C4-2B (cell line): ENCODE measurements at regions not wholly inside any gene's neighbourhood (a gene's known extent, or its start where the extent isn't known, plus 50 kb on each side); places are given as distances from the start of the nearest gene placed in this dataset.

ENCODE experiments used
- CTCF ChIP-seq: fragments of 450-650 bp; conservative IDR thresholded peaks from 2 replicates; pipeline ENCODE4 v1.5.1; 2017; ENCODE audit warnings: mild to moderate bottlenecking
- ZFX ChIP-seq: fragments of 450-650 bp; IDR thresholded peaks from 2 replicates; pipeline ENCODE4 v1.6.1; 2017

DNA sequence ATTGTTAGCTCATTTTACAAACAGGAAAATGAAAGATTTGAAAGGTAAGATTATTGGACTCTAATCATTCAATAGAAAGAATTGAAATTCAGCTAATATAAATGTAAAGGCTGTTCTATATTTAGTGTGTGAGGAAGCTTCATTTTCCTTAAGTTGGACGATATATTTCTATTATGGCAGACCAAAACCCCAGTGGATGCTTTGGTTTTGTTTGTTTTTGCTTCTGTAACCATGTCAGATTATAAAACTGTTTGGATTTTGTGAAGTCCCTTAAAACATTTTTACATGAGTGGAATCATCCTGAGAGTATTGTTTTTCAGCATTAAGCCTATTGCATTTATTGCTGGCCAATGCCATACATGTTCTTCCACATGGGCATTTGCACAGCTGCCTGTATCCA is 110.2 kb upstream of the ENPEP start:
- TF ChIP-seq CTCF: no peak
- TF ChIP-seq ZFX: no peak
